NT2/D1 (cell line): ENCODE measurements at regions not wholly inside any gene's neighbourhood (a gene's known extent, or its start where the extent isn't known, plus 50 kb on each side); places are given as distances from the start of the nearest gene placed in this dataset.

Source experiments
- DNase-seq: peaks from one replicate; pipeline ENCODE4 v3.0.0-alpha.2; 2011; ENCODE audit warnings: low read depth, low spot score
- H3K27me3 ChIP-seq: 2 replicates; pipeline ENCODE4 v1.6.0; 2011; ENCODE audit warnings: mild to moderate bottlenecking; ENCODE audit not compliant: insufficient read length, insufficient read depth
- H3K36me3 ChIP-seq: 2 replicates; pipeline ENCODE4 v1.6.1; 2011; ENCODE audit warnings: mild to moderate bottlenecking, low read length, mixed read lengths; ENCODE audit not compliant: insufficient read depth, insufficient read length
- H3K4me1 ChIP-seq: 2 replicates; pipeline ENCODE4 v1.5.1; 2011; ENCODE audit not compliant: insufficient read depth, insufficient read length
- H3K4me3 ChIP-seq: 2 replicates; pipeline ENCODE4 v1.5.1; 2011; ENCODE audit warnings: low read depth; ENCODE audit not compliant: insufficient read length
- H3K9ac ChIP-seq: 2 replicates; pipeline ENCODE4 v1.6.0; 2011; ENCODE audit warnings: low read depth; ENCODE audit not compliant: insufficient read length
- H3K9me3 ChIP-seq: 2 replicates; pipeline ENCODE4 v1.5.1; 2011; ENCODE audit warnings: mild to moderate bottlenecking, low read length; ENCODE audit not compliant: insufficient read depth
- SUZ12 ChIP-seq: IDR thresholded peaks from 2 replicates; pipeline ENCODE4 v1.6.1; 2011; ENCODE audit not compliant: insufficient read length, insufficient read depth; ENCODE audit errors: extremely low read depth
- YY1 ChIP-seq: IDR thresholded peaks from 2 replicates; pipeline ENCODE4 v1.6.1; 2011; ENCODE audit not compliant: insufficient read length, insufficient read depth
- ZNF274 ChIP-seq: IDR thresholded peaks from 2 replicates; pipeline ENCODE4 v1.6.1; 2011; ENCODE audit warnings: mild to moderate bottlenecking, low read depth, low read length

- DNase-seq, result no peak
- Histone ChIP-seq H3K4me1 (peaks cover 13% of the 10 kb centered on the region), H3K36me3 (no peaks in the 10 kb centered on the region), H3K9me3 (no peaks in the 10 kb centered on the region), H3K4me3 (no peak overlapping the region), H3K27me3 (peaks cover 10% of the 10 kb centered on the region), H3K9ac (no peak overlapping the region)
- no peak for TF ChIP-seq ZNF274
- TF ChIP-seq YY1, result no peak
- TF ChIP-seq SUZ12, result no peak
These were observed 51.2 kb upstream of the FRMD1 start for GRCh38 chr6:168130168-168130696.

- no peak for TF ChIP-seq SUZ12
- no peak for TF ChIP-seq ZNF274
- no peak for TF ChIP-seq YY1
These were observed 50.5 kb upstream of the FRMD1 start for GRCh38 chr6:168129292-168130167.

GRCh38 chr6:168128631-168129291 is 49.7 kb upstream of the FRMD1 start:
- no peaks in the 10 kb centered on the region for H3K9me3 ChIP-seq
- no peak for DNase-seq

More at GRCh38 chr6:168129292-168130167, 50.5 kb upstream of the FRMD1 start:
- Histone ChIP-seq H3K4me3 (no peak overlapping the region), H3K36me3 (no peaks in the 10 kb centered on the region), H3K9me3 (no peaks in the 10 kb centered on the region), H3K9ac (no peak overlapping the region), H3K27me3 (peaks cover 10% of the 10 kb centered on the region), H3K4me1 (peaks cover 13% of the 10 kb centered on the region)
- no peak for DNase-seq

More at GRCh38 chr6:168128631-168129291, 49.7 kb upstream of the FRMD1 start:
- H3K4me3 ChIP-seq, result no peak overlapping the region
- no peak overlapping the region for H3K9ac ChIP-seq
- no peaks in the 10 kb centered on the region for H3K36me3 ChIP-seq
- no peak for TF ChIP-seq SUZ12
- TF ChIP-seq ZNF274, result no peak
- no peak for TF ChIP-seq YY1
- H3K4me1 ChIP-seq, result peaks cover 13% of the 10 kb centered on the region
- H3K27me3 ChIP-seq, result peaks cover 10% of the 10 kb centered on the region
